ENCODE measurements at regions not wholly inside any gene's neighbourhood (a gene's known extent, or its start where the extent isn't known, plus 50 kb on each side); places are given as distances from the start of the nearest gene placed in this dataset.

DNA sequence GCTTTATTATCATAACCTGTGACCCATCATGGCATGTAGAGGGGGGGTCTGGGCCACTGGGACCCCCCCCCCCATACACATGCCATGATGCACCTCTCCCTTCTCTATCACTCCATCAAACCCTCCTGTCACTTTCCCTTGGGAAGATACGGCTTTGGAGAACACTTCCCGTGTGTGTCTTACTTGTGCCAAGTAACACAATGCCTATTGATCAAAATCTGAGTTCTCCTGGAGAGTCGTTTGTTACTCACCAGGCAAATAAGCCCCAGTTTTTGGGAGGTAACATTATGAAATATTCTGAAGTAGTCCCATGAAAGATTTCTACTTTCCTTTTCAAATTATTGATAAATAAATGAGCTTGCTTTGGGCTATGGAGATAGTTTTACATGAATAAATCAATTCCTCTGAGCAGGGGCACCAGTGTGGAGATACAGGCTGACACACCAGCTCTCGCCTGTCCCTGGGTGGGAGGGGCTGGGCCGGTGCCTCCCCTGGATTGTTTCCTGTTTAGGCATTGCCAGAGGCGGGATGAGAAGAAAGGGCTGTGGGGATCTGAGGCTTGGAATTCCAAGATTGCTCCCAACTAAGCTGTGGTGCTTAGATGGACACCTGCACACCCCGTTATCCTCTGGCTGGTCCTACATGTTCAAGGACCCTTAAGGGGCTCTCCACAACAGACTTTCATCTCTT is 63.2 kb upstream of the WWC2 start:
- ChIA-PET CTCF (no interaction called here), POLR2A (ENCODE audit: unreplicated experiment) (no interaction called here)
- no CpG with 5 or more reads among the region's 7 CpGs for WGBS, 2 experiments (ENCODE audit: extremely low coverage in 2 of 2, insufficient read length in 1 of 2)
- H3K36me3 ChIP-seq (ENCODE audit: control insufficient read depth, insufficient read depth, low read length), result no peaks in the 10 kb centered on the region
- H3K9me3 ChIP-seq (ENCODE audit: control insufficient read depth, insufficient read depth, low read length), result no peaks in the 10 kb centered on the region
- no peak overlapping the region for H3K18ac ChIP-seq (ENCODE audit: low read depth, low read length)
- no peak overlapping the region for H4K91ac ChIP-seq (ENCODE audit: insufficient read depth, low read depth, low read length)
- no peak overlapping the region for H3K4ac ChIP-seq (ENCODE audit: low read depth, low read length)
- no peak overlapping the region for H3K9ac ChIP-seq (ENCODE audit: low read depth, low read length)
- ATAC-seq (ENCODE audit: low read depth), result no peak
- no peak for DNase-seq
- no peak overlapping the region for H2BK5ac ChIP-seq (ENCODE audit: low read depth, low read length, poor library complexity, severe bottlenecking)
- H2BK120ac ChIP-seq (ENCODE audit: low read depth, low read length), result no peak overlapping the region
- H3K4me1 ChIP-seq (ENCODE audit: control insufficient read depth, insufficient read depth, low read length), result no peaks in the 10 kb centered on the region
- H3K4me3 ChIP-seq (ENCODE audit: insufficient read depth, low read depth, low read length), result no peak overlapping the region
- no TSS peak for BruUV-seq (replicated peaks)
- dilution Hi-C loops (cut with HindIII; ENCODE audit: low sequenced_read_pairs, unreplicated experiment) (no loop called here), intact Hi-C loops (cut with micrococcal nuclease) (loop anchor here (5.0 kb wide), 1 partner anchor 74 kb away; no protein-coding TSS in a partner anchor), in situ Hi-C loops (cut with MboI; ENCODE audit: low sequenced_read_pairs) (no loop called here)
- no peak overlapping the region for H3K27ac ChIP-seq (ENCODE audit: insufficient read depth, low read length)
- no peaks in the 10 kb centered on the region for H4K20me1 ChIP-seq (ENCODE audit: insufficient read depth, low read length)
- H3K27me3 ChIP-seq (ENCODE audit: control insufficient read depth, insufficient read depth, low read length), result peaks cover 35% of the 10 kb centered on the region
- no peak overlapping the region for H2AK5ac ChIP-seq (ENCODE audit: low read depth, low read length)
- no peaks in the 10 kb centered on the region for H3K9me1 ChIP-seq (ENCODE audit: insufficient read depth, low read length)
- H4K8ac ChIP-seq (ENCODE audit: low read depth in 2 of 2, low read length in 2 of 2), result no peak overlapping the region
- H3K4me2 ChIP-seq (ENCODE audit: low read depth, low read length), result no peak overlapping the region
- no peaks in the 10 kb centered on the region for H3K79me1 ChIP-seq (ENCODE audit: low read depth in 1 of 2, low read length in 2 of 2)
- no peak overlapping the region for H2BK15ac ChIP-seq (ENCODE audit: low read depth, low read length)
- no peak overlapping the region for H3K56ac ChIP-seq (ENCODE audit: extremely low read depth, insufficient read depth, low read length)
- no peak overlapping the region for H3K14ac ChIP-seq (replicated peaks; ENCODE audit: low read depth, low read length)
- no peak overlapping the region for H2AFZ ChIP-seq (replicated peaks; ENCODE audit: low read length, poor library complexity)
- no peak overlapping the region for H2BK20ac ChIP-seq (ENCODE audit: low read depth, low read length)
- H2AK9ac ChIP-seq (replicated peaks; ENCODE audit: low read depth, low read length, poor library complexity), result no peak overlapping the region
- no peak overlapping the region for H4K5ac ChIP-seq (ENCODE audit: low read depth, low read length)
- no peak overlapping the region for H3K23ac ChIP-seq (ENCODE audit: low read depth, low read length)
- no peak for TF ChIP-seq CHD1 (IDR thresholded peaks at IDR 0.05; ENCODE audit: low read depth, low read length)
- TF ChIP-seq BHLHE40 (IDR thresholded peaks at IDR 0.05; ENCODE audit: low read depth, low read length), result no peak
- TF ChIP-seq NFE2L2 (IDR thresholded peaks at IDR 0.05; ENCODE audit: low read depth, low read length), result no peak
- TF ChIP-seq MXI1 (IDR thresholded peaks at IDR 0.05; ENCODE audit: borderline replicate concordance, low read depth, low read length), result no peak
- TF ChIP-seq ELK1 (IDR thresholded peaks at IDR 0.05; ENCODE audit: borderline replicate concordance, low read depth, low read length), result no peak
- TF ChIP-seq, protein P1, sequence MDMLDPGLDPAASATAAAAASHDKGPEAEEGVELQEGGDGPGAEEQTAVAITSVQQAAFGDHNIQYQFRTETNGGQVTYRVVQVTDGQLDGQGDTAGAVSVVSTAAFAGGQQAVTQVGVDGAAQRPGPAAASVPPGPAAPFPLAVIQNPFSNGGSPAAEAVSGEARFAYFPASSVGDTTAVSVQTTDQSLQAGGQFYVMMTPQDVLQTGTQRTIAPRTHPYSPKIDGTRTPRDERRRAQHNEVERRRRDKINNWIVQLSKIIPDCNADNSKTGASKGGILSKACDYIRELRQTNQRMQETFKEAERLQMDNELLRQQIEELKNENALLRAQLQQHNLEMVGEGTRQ (IDR thresholded peaks at IDR 0.05; ENCODE audit: low read depth, low read length), result no peak
